GM18867 (cell line): ENCODE measurements at regions not wholly inside any gene's neighbourhood (a gene's known extent, or its start where the extent isn't known, plus 50 kb on each side); places are given as distances from the start of the nearest gene placed in this dataset.
"Not testable (repeated sequence)": the region's sequence is repeated elsewhere in the genome, so short reads cannot be mapped to it uniquely, and the experiment has no call there.

ENCODE experiments used
- ATAC-seq: cut with Tn5 transposase; IDR thresholded peaks from one replicate; pipeline ENCODE4 v1.9.1; 2021; ENCODE audit warnings: mild to moderate bottlenecking, moderate library complexity; ENCODE audit not compliant: unreplicated experiment

DNA sequence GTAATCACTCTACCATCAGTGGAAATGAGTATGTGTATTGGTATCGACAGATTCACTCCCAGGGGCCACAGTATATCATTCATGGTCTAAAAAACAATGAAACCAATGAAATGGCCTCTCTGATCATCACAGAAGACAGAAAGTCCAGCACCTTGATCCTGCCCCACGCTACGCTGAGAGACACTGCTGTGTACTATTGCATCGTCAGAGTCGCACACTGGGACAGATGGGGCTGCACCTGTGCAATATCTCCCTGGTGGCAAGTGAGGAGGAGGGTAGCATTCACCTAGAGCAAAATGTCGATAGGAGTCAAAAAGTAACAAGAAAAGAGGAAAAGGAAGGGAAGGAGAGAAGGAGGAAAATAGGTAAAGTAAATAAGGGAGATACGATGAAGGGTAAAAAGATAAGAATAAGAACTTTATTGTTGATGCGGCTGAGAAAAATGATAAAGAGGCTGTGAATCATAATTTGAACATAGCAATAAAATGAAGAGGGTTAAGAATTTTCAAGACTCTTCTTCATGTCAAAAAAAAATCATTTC, 450.5 kb upstream of the OR4E1 start:
- no peak for ATAC-seq

GRCh38 chr14:22122829-22123560, 449.4 kb upstream of the OR4E1 start:
- no peak for ATAC-seq

DNA sequence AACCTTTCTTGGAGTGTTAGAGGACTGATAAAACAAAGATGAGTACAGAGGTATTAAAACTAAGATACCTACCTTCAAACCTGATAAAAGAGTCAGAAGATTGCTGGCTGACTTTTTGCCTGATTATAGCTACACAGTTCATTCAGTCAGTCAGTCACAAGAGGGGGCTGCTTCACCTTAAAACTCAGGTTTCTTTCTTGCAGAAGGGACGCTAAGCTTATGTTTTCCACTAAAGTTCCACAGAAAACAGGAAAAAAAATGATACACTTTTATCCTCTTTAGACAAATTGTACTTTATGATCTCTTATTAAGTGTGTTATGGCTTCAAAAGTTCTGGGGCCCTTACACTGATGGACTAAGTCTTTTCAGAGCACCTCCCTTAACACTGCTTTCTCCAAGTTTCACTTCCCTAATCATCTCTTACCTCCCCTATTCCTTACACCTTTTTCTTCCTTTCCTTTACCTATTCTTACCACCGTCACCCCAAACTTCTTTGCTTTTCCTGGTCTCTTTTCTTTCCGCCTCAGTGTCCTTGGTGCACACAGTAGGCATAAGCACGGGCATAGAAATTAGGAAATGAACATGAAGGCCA, 448.7 kb upstream of the OR4E1 start:
- ATAC-seq, result no peak

DNA sequence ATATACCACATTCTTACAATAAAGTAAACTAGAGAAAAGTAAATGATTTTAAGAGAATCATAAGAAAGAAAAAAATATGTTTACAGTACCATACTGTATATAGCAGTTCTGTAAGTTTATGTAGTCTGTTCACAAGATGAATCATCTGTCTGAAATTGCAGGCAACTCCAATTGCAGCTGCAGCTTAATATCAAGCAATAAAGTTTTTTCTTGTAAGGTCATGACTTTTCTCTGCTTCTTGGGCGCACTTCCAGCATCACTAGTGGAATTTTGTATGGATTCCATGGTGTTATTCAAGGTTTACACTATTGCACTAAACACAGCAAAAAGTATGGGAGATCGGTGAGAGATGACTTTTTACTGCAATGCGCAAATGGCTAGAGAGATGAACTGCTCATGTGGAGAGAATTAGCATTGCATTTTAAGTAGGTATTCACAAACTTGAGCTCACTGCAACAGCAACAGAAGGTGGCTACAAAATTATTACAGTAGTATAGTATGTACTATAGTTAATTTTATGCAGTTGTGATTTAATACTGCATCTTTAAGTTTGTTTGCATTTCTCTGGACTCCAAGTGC, 445.4 kb upstream of the OR4E1 start:
- no peak for ATAC-seq

GRCh38 chr14:22113401-22113800, 439.8 kb upstream of the OR4E1 start:
- ATAC-seq, result no peak

DNA sequence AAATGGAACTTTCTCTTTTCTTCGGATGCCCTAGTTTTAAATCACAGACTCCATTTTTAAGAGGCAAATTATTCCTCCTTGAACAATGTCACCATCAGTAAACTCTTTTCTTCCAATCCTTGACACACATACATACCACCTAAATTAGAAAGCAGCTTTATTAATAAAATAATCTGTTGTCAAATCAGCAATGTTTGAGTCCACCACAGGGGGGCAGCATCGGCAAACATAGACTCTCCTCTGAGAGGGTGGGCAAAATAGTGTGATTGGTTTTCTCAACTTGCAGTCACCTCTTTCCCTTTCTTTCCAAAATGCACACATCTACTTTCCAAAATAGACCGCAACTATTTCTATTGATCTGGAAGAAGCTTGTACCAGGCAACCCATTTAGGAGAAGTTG, 438.4 kb upstream of the OR4E1 start:
- ATAC-seq, result no peak

DNA sequence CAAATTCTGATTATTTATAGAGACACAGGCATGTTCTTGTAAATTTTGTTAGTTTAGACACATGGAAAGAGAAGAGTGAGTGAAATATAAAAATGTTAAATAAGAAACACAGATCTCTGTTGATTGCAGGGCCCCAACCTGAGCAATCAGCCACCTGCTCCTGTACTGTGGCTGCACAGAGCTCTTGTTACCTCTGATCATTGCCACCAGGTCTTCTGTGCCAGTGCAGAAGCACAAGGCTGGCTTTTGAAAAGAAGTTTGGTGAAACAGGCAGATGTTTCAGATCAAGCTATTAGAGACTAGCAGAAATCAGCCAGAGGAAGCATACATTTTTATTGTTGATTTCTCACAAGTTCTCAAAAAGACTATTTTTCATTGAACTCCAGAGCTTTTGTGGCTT, 434.1 kb upstream of the OR4E1 start:
- ATAC-seq, result no peak

DNA sequence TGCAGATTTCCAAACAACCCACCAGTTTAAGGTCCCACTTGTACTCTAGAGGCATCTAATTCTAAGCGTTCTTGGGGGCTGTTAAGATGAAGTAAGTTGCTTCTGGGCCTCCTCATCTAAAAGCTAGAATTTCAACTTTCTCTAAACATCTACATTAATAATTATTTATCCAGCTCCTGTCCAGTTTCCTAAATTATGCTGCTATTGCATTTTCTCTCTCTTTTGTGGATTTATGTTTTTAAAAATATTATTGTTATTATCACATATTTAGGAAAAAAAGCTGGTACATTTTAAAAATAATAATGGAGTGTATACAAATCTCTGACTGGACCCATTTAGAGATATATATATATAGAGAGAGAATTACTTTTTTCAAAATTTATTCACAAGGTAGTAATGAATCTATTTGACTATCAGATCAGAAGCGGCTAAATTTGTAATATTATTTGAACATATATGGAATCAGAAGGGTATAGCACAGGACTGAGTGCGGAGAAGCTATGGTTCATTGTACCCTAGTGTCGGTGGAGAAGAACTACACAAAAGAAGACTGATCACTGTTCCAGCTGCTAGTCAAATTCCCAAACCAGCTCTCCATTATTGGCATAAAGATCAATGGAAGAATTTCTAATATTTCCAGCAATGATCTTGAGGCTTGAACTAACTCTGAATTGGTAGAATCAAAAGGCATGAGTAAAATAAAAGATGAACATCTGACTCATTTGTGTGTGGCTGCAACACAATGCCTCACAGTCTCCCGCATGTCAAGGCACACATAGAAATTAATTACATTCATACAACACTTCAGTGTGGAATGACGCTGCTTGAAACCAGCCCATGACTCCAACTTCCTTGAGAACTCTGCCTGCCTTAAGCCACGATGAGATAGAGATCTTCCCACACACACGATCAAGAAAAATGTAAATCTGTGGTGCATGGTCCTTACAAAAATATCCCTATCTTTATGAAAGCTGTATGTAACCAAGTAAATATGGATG, 433.4 kb upstream of the OR4E1 start:
- ATAC-seq, result no peak

DNA sequence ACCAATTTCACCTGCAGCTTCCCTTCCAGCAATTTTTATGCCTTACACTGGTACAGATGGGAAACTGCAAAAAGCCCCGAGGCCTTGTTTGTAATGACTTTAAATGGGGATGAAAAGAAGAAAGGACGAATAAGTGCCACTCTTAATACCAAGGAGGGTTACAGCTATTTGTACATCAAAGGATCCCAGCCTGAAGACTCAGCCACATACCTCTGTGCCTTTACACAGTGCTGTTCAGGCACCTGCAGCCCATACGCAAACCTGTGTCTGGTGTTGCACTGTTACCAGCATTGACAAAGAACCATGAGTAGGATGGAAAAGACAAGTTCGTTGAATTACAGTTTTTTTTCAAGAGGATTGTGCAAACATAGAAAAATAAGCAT, 432.0 kb upstream of the OR4E1 start:
- no peak for ATAC-seq

DNA sequence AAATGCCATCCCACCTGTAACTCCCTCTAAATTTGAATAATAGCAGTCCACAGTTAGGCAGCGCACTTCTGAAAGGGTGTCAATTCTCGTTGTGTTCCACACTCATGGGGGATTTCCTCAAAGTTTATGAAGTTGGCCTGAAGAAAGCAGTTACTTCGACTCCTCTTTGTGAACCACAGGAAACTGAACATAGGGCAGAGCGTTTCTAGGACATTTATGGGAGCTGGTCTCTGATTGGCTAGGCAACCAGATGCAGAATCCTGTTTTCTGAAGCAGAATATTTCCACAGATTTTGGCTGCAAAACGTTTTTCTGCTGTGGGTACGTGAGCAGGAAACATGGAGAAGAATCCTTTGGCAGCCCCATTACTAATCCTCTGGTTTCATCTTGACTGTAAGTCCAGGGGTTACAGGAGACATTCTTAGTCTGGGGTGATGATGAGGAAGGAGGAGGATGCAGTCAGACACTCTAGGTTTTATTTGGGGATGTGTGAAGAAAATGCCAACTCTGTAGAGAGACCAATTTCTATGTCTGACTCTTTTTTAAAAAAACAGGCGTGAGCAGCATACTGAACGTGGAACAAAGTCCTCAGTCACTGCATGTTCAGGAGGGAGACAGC, 431.5 kb upstream of the OR4E1 start:
- no peak for ATAC-seq

- not testable (repeated sequence) for ATAC-seq
Observed at GRCh38 chr14:22100764-22101120, 427.1 kb upstream of the OR4E1 start.

DNA sequence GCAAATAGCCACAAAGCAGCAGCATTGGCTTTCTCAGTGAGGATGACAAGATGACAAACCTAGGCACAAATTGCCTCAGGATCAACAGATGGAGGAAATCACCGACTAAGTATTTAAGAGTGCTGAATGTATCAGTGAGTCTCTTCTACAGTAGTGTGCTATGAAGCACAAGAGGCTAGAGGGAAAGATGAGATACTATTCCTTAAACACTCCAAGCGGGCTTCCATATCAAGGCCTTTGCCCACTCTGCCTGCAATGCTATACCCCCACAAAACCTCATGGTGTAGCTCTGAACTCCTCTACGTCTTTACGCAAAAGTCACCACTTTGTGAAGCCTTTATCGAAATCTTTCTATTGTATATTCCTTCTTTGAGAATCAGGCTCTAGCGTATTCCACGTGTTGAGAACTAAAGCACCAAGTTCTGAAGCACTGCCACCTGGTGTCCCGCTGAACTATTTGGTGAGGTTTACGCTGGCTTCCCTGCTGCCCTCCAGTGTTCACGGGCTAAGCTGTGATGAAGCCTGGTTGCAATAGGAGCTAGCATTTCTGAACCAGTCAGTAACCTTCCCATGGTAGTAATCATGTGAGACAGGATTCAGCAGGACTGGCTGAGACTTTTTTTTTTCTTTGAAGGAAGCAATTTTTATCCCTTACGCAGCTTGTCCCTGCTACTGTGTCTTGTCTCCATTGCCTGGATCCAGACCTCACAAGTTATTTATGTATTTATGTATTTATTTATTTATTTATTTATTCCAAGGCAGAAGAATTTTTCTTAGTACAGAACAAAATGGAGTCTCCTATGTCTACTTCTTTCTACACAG, 426.5 kb upstream of the OR4E1 start:
- peak; percentile 71 for ATAC-seq

- no peak for ATAC-seq
Observed at GRCh38 chr14:22098435-22098834, 424.8 kb upstream of the OR4E1 start.

GRCh38 chr14:22097586-22098292, 424.1 kb upstream of the OR4E1 start:
- ATAC-seq, result no peak

GRCh38 chr14:22097072-22097471, 423.5 kb upstream of the OR4E1 start:
- ATAC-seq, result no peak

DNA sequence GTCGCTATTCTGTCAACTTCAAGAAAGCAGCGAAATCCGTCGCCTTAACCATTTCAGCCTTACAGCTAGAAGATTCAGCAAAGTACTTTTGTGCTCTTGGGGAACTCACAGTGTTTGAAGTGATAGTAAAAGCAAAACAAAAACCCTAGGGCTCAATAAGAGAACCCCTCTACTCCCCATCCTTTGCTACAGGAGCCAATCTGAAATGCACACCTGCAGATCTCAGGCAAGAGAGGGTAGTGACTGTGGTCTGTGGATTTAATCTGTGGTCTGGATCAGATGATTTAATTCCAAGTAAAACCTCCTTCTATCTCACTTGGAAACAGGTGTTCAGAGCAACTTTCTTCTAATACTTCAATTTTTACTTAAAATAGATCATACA, 422.9 kb upstream of the OR4E1 start:
- peak; percentile 68 for ATAC-seq

- ATAC-seq, result no peak
Observed at GRCh38 chr14:22095860-22096513, 422.4 kb upstream of the OR4E1 start.

- no peak for ATAC-seq
Observed at GRCh38 chr14:22089940-22090339, 416.3 kb upstream of the OR4E1 start.
